Ishikawa (cell line): ENCODE measurements at regions not wholly inside any gene's neighbourhood (a gene's known extent, or its start where the extent isn't known, plus 50 kb on each side); places are given as distances from the start of the nearest gene placed in this dataset.

Source experiments
- CEBPB ChIP-seq: IDR thresholded peaks from 2 replicates; pipeline ENCODE4 v1.6.1; 2012
- CREB1 ChIP-seq: IDR thresholded peaks from 2 replicates; pipeline ENCODE4 v1.6.1; 2012; ENCODE audit warnings: low read depth
- EGR1 ChIP-seq: IDR thresholded peaks from 2 replicates; pipeline ENCODE4 v1.6.1; 2012
- EP300 ChIP-seq: IDR thresholded peaks from 2 replicates; pipeline ENCODE4 v1.6.1; 2012; ENCODE audit warnings: borderline replicate concordance
- FOXM1 ChIP-seq: IDR thresholded peaks from 2 replicates; pipeline ENCODE4 v1.6.1; 2012; ENCODE audit warnings: low read depth, borderline replicate concordance
- NFIC ChIP-seq: IDR thresholded peaks from 2 replicates; pipeline ENCODE4 v1.6.1; 2012
- RAD21 ChIP-seq: IDR thresholded peaks from 2 replicates; pipeline ENCODE4 v1.6.1; 2012; ENCODE audit warnings: low read depth
- TAF1 ChIP-seq: IDR thresholded peaks from 2 replicates; pipeline ENCODE4 v1.6.1; 2012; ENCODE audit warnings: low read depth, mild to moderate bottlenecking
- TCF12 ChIP-seq: IDR thresholded peaks from 2 replicates; pipeline ENCODE4 v1.6.1; 2012; ENCODE audit warnings: low read depth
- TEAD4 ChIP-seq: IDR thresholded peaks from 2 replicates; pipeline ENCODE4 v1.6.1; 2012
- YY1 ChIP-seq: IDR thresholded peaks from 2 replicates; pipeline ENCODE4 v1.6.1; 2012; ENCODE audit warnings: low read depth
- ZBTB7A ChIP-seq: IDR thresholded peaks from 2 replicates; pipeline ENCODE4 v1.6.1; 2012; ENCODE audit warnings: low read depth
- TF ChIP-seq, protein P1 (sequence below): IDR thresholded peaks from 2 replicates; pipeline ENCODE4 v1.6.1; 2012
- TF ChIP-seq, protein P2 (sequence below): IDR thresholded peaks from 2 replicates; pipeline ENCODE4 v1.6.1; 2012
- TF ChIP-seq, protein P3 (sequence below): IDR thresholded peaks from 2 replicates; pipeline ENCODE4 v1.6.1; 2012; ENCODE audit warnings: low read depth, mild to moderate bottlenecking

DNA sequence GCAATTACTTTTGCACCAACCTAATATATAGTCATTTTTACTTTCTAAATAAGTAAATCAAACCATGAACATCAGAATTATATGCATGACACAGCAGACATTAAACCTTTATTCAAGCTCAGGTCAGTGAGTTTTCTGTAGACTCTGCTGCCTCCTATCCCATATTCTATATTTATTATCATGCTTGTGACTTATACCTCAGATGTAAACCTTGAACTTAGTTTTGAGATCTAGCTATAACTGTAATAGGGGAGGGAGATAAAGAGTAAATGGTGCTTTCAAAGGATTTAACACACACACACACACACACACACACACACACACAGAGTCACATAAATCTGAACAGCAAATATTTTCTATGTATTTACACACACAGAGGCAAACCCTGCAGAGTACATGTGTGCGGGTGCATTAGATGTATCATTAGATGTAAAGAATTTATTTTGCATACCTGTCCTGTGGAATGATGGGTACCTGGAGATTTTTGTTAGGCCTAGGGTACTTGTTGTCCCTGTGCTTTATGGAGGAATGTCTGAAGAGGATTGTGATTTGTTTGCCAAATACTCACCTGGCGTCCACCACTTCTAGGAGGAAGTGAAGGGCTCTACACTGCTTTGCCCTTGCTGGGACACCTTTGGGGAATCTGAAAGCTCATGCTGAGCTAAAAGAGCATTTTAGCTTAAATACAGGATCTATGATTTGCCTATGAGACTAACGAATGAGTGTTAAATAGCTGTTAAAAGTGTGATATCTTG, 521.9 kb downstream of the KLF5 start:
- TF ChIP-seq EP300 (no peak), TAF1 (no peak), YY1 (no peak), TCF12 (no peak), EGR1 (no peak), FOXM1 (no peak), RAD21 (no peak), TEAD4 (no peak), ZBTB7A (no peak), NFIC (no peak)
- TF ChIP-seq, protein P1, sequence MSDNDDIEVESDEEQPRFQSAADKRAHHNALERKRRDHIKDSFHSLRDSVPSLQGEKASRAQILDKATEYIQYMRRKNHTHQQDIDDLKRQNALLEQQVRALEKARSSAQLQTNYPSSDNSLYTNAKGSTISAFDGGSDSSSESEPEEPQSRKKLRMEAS: no peak
- TF ChIP-seq, protein P2, sequence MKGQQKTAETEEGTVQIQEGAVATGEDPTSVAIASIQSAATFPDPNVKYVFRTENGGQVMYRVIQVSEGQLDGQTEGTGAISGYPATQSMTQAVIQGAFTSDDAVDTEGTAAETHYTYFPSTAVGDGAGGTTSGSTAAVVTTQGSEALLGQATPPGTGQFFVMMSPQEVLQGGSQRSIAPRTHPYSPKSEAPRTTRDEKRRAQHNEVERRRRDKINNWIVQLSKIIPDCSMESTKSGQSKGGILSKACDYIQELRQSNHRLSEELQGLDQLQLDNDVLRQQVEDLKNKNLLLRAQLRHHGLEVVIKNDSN: no peak

DNA sequence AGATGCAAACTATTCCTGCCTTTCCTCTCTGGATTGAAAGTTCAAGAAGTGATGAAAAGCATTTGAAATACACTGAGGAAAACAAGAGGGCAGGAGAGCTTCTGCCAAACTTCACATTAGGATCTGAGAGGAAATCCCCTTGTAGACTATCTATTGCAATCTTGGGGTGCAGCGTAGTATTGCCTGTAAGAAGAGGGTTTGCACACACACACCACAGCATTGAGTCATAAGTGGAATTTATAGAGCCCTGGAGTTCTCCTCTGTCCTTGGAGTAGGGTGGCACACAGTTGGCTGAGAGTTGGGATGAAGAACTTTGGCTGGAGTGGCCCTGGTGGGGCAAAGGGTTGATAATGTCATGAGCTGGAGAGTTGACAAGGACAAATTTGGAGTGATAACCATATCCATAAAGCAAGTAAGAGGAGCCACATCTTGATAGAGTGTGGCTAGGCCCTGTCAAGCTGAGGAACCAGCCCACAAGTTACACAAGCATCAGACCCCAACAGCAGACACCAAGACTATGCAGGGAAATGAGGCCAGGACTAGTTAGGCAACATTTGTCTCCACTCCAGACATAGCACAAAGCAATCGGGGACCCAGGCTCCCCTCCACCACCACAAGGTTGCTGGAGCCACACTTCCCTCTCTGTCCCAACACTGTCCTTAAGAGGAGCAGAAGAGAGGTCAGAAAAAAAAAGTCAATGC, 520.9 kb downstream of the KLF5 start:
- TF ChIP-seq NFIC (no peak), FOXM1 (no peak), EP300 (no peak), CREB1 (no peak), ZBTB7A (no peak), TAF1 (no peak), YY1 (no peak), TEAD4 (no peak), CEBPB (no peak), EGR1 (no peak), RAD21 (no peak), TCF12 (no peak)
- TF ChIP-seq, protein P3, sequence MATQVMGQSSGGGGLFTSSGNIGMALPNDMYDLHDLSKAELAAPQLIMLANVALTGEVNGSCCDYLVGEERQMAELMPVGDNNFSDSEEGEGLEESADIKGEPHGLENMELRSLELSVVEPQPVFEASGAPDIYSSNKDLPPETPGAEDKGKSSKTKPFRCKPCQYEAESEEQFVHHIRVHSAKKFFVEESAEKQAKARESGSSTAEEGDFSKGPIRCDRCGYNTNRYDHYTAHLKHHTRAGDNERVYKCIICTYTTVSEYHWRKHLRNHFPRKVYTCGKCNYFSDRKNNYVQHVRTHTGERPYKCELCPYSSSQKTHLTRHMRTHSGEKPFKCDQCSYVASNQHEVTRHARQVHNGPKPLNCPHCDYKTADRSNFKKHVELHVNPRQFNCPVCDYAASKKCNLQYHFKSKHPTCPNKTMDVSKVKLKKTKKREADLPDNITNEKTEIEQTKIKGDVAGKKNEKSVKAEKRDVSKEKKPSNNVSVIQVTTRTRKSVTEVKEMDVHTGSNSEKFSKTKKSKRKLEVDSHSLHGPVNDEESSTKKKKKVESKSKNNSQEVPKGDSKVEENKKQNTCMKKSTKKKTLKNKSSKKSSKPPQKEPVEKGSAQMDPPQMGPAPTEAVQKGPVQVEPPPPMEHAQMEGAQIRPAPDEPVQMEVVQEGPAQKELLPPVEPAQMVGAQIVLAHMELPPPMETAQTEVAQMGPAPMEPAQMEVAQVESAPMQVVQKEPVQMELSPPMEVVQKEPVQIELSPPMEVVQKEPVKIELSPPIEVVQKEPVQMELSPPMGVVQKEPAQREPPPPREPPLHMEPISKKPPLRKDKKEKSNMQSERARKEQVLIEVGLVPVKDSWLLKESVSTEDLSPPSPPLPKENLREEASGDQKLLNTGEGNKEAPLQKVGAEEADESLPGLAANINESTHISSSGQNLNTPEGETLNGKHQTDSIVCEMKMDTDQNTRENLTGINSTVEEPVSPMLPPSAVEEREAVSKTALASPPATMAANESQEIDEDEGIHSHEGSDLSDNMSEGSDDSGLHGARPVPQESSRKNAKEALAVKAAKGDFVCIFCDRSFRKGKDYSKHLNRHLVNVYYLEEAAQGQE: no peak
- TF ChIP-seq, protein P1: no peak
- TF ChIP-seq, protein P2: no peak

DNA sequence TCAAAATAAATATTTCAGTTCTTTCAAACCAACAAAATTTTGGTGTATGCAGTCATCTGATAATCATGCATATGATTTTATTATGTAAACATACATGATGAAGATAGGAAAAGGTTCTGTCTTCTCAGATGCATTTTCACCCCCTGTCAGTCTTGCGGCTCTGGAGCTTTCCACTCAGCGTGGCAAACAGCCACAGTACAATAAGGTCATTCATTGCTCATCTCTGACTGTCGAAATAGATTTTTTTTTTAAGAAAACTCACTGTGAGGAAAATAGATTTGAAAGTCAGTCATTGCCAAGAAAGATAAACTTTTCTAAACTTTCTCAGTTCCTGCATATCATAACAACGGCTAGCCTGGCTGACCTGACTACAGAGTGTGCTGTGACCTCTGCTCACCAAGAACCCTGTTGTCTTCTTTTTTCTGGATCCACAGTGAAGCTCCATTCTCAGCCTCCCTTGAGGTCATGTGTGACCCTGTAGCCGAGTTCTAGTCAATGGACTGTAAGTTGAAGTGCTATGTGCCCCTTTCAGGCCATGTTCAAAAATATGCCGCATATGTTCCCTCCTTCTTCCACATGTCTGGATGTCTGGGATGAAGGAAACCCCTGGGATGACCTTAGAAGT, 519.6 kb downstream of the KLF5 start:
- TF ChIP-seq, protein P1: no peak
- TF ChIP-seq ZBTB7A: no peak
- TF ChIP-seq, protein P3: no peak

DNA sequence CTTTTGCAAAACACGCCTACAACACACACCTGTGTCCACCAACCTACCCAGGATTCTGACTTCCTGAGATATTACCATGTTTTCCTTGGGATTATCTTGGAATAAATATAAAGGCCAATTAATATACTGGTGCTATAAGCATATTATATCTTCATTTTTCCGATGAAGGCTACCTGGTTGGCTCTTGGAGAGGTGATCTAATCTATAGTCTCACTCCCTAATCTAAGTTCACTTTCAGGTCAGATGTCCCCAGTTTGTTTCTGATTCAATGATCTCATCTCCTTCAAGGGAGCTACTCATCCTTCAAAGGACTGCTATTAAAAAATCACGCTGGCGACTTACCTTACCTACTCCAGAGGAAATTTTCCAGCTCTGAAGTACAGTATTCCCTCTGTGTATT, 517.5 kb downstream of the KLF5 start:
- TF ChIP-seq, protein P3: no peak
- no peak for TF ChIP-seq TCF12
- TF ChIP-seq, protein P2: no peak
- TF ChIP-seq ZBTB7A: no peak
- TF ChIP-seq TAF1: no peak
- no peak for TF ChIP-seq FOXM1
- no peak for TF ChIP-seq CEBPB
- no peak for TF ChIP-seq CREB1
- TF ChIP-seq RAD21: no peak
- TF ChIP-seq EP300: no peak
